COR-L47 (cell line): ENCODE measurements at regions not wholly inside any gene's neighbourhood (a gene's known extent, or its start where the extent isn't known, plus 50 kb on each side); places are given as distances from the start of the nearest gene placed in this dataset.

Source experiments
- DNase-seq: peaks from one replicate; lab custom pipeline; 2025; lab: John Stamatoyannopoulos, UW

GRCh38 chr4:14790494-14790893 lies 211.8 kb upstream of the CPEB2 start:
- DNase-seq: no peak

DNA sequence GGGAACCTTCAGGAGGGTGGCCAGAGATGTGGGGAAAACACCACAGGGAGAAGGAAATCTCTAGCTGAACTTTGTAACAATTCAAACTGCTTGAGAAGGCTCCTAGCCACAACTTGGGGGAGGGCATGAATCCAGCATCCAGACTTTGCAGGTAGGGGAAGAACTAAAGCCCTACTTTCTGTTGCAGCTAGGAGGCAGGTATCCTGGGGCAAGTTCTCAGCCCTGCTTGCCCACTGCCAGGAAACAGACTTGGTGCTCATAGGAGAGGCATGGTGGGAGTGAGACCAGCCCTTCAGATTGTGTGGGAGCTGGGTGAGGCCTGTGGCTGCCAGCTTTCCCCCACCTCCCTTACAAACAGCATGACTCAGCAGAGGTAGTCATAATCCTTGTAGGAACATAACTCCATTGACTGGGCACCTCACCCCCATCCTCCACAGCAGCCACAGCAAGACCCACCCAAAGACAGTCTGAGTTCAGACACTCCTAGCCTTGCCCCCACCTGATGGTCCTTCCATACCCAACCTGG lies 209.5 kb upstream of the CPEB2 start:
- DNase-seq: no peak

- no peak for DNase-seq
These were observed 201.3 kb upstream of the CPEB2 start for GRCh38 chr4:14800977-14801376.

GRCh38 chr4:14802596-14802995 lies 199.7 kb upstream of the CPEB2 start:
- no peak for DNase-seq

GRCh38 chr4:14807856-14808255 lies 194.4 kb upstream of the CPEB2 start:
- DNase-seq: no peak

DNA sequence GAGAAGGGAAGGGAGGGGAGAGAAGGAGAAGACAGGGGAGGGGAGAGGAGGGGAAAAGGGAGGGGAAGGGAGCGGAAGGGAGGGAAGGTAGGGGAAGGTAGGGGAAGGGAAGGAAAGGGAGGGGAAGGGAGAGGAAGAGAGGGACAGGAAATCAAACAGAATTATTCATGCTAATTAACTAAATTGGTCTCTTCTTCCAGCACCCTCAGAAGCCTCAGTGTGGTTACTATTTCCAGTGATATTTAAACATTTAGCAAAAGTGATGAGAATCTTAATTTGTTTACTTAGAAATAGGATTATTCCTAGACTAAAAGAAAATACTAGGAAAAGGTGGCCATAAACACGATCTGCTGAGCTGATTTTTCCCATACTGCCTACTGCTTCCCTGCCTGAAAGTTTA lies 193.1 kb upstream of the CPEB2 start:
- no peak for DNase-seq

DNA sequence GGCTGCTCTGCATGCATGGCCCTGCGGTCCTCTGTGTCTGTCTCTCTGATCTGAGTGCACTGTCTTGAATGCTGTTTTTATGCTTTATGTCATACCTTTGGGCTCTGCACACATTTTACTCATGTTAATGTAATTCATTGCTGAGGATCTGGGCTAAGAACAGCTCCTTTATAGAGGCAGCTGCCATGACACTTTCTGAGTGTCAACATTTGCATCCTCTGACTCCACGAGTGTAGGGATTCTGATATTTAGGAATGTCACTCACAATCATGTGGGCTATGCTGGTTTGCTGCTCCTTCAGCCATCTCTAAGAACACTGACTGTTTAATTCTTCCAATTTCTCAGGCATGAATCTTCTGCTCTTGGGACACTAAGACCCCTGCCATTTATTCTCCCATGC lies 192.2 kb upstream of the CPEB2 start:
- no peak for DNase-seq

DNA sequence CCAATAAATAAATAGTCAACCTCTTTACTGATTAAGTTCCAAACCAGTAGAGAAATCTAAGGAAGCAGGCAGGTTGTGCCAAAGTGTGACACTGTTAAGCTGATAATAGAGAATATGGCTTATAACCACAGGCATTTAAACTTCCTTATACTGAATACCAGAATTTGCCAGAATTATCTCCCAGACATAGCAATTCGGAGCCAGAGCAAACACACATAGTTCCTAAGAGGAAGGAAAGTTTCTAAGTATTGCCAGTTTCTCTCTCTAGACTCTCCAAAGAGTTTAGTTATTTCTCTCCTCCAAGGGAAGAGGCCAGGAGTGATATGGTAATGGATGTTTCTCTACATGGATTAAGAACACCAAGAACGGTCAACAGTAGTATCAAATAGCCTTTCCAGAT lies 191.7 kb upstream of the CPEB2 start:
- DNase-seq: no peak

- no peak for DNase-seq
These were observed 190.2 kb upstream of the CPEB2 start for GRCh38 chr4:14812101-14812500.

DNA sequence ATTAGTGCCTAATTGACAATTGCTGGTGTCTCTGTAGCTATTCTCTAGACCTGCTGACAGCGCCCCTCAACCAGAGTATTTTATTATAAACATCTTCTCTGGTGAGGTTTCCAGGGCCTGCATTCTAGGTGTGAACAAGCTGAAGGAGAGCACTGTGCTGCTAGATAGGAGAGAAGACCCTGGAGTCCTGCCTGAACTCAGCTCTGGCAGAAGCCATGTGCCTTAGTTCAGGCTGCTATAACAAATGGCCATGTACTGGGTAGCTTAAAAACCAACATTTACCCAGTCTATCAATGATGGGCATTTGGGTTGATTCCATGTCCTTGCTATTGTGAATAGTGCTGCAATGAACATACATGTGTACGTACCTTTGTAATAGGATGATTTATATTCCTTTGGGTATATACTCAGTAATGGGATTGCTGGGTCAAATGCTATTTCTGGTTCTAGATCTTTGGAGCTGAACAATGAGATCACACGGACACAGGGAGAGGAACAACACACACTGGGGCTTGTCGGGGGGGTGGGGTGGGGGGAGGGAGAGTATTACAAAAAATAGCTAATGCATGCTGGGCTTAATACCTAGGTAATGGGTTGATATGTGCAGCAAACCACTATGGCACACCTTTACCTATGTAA lies 185.5 kb upstream of the CPEB2 start:
- DNase-seq: no peak

GRCh38 chr4:14824189-14824588 lies 178.1 kb upstream of the CPEB2 start:
- no peak for DNase-seq

- no peak for DNase-seq
These were observed 175.2 kb upstream of the CPEB2 start for GRCh38 chr4:14827111-14827510.

- DNase-seq: no peak
These were observed 172.5 kb upstream of the CPEB2 start for GRCh38 chr4:14829795-14830194.

- DNase-seq: no peak
These were observed 170.9 kb upstream of the CPEB2 start for GRCh38 chr4:14831416-14831815.

GRCh38 chr4:14833053-14833452 lies 169.2 kb upstream of the CPEB2 start:
- no peak for DNase-seq

- no peak for DNase-seq
These were observed 167.9 kb upstream of the CPEB2 start for GRCh38 chr4:14834382-14834781.

- no peak for DNase-seq
These were observed 167.0 kb upstream of the CPEB2 start for GRCh38 chr4:14835288-14835687.

GRCh38 chr4:14835708-14836425 lies 166.4 kb upstream of the CPEB2 start:
- DNase-seq: no peak

DNA sequence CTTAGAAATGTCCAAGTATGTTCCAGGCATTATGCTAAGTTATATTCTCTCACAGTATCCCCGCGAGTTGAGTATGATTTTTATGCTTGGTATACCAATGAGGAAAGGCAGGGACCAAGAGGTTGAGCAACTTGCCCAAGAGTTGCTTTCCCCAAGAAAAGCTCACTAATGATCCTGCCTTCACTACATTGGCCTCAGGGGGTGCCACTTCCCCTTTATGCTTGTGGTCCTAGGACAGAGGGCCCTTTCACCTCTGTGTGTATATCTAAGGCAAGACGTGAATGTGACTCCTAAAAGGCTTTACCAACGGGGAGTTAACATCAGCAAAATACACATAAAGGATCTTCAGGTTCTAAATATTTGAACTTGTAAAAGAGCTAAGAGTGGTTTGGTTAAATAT lies 164.4 kb upstream of the CPEB2 start:
- DNase-seq: no peak

DNA sequence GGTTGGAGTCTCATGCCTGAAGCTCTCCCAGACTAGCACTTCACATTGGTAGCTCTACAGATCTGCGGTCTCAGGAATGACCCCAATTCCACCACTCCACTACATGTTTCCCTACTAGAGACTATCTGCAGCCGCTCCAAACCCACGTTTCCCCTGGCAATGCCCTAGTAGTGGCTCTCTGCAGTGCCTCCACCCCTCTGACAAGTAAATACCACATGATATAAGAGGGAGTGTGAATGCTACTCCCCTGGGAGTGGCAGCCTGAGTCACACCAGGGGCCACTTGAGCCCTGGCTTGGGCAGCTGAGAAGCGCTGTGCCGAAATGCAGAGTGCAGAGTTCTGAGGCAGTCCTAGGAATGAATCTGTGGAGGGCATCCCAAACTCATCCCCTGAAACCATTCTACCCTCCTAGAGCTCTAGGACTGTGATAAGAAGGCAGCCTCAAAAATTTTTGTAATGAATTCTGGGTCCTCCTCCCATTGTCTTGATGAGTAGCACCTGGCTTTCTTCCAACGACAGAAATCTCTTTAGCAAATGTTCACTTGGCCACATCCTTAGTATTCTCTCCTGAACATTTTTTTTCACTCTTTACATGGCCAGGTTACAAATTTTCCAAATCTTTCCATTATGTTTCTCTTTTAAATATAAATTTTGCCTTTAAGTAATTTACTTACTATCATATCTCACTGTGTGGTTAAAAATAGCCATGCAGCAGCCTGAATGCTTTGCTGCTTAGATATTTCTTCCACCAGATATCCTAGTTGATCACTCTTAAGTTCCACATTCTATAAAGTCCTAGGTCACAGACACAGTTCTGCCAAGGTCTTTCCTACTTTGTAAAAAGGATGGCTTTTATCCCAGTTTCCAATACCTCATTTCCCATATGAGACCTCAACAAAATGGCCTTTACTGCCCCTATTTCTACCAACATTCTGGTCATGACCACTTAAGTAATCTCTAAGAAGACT lies 160.2 kb upstream of the CPEB2 start:
- no peak for DNase-seq

GRCh38 chr4:14842964-14843630 lies 159.2 kb upstream of the CPEB2 start:
- DNase-seq: no peak

DNA sequence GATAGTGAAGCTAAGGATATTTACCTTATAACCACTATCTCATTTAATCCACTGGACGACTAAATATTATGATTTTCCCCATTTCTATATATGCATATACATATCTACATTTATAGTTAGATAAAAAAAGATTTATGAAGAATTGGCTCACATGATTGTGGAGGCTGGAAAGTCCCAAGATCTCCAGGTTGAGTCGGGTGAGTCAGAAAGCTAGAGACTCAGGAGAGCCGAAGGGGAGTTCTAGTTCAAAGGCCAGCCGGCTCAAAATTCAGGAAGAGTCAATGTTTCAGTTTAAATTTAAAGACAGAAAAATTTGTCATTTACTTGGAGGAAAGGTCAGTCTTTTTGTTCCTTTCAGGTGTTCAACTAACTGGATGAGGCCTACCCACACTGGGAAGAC lies 158.2 kb upstream of the CPEB2 start:
- no peak for DNase-seq
